HG03196 (cell line): ENCODE measurements at regions not wholly inside any gene's neighbourhood (a gene's known extent, or its start where the extent isn't known, plus 50 kb on each side); places are given as distances from the start of the nearest gene placed in this dataset.
"Not testable (repeated sequence)": the region's sequence is repeated elsewhere in the genome, so short reads cannot be mapped to it uniquely, and the experiment has no call there.

Source experiments
- ATAC-seq: cut with Tn5 transposase; IDR thresholded peaks from one replicate; pipeline ENCODE4 v1.9.1; 2021; ENCODE audit not compliant: unreplicated experiment

GRCh38 chr10:109287858-109288257 lies 635.5 kb downstream of the XPNPEP1 start:
- no peak for ATAC-seq

DNA sequence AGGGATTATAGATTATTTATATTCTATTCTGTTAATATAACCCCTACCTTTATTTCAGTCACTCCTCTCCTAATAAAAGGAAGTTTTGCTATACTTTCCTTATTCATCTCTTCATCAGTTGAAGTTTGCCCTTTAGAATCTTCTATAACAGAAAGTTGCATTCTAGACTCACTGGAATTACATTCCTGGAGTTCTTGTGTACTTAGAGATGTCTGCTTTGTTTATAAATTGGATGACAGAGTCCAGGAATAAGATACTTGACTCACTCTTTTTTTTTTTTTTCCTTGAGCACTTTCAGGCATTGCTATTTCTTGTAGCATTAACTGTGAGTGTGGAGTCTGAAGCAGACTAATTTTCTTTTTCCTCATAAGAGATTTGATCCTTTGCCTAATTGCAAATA lies 640.8 kb downstream of the XPNPEP1 start:
- ATAC-seq = no peak

- ATAC-seq = no peak
These were observed 642.0 kb downstream of the XPNPEP1 start for GRCh38 chr10:109281347-109281746.

DNA sequence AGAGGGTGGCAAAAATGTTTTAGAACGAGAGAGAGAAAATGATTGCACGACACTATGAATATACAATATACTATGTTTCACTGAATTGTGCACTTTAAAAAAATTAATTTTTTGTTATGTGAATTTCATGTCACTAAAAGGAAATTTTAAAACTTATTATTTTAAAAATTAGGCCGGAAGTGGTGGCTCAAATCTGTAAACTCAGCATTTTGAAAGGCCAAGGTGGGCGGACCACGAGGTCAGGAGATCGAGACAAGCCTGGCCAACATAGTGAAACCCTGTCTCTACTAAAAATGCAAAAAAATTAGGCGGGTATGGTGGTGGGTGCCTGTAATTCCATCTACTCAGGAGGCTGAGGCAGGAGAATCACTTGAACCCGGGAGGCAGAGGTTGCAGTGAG lies 642.5 kb downstream of the XPNPEP1 start:
- no peak for ATAC-seq

- ATAC-seq = no peak
These were observed 645.9 kb downstream of the XPNPEP1 start for GRCh38 chr10:109277456-109277855.

- ATAC-seq = no peak
These were observed 647.4 kb downstream of the XPNPEP1 start for GRCh38 chr10:109275960-109276359.

- ATAC-seq = no peak
These were observed 648.6 kb downstream of the XPNPEP1 start for GRCh38 chr10:109274681-109275080.

GRCh38 chr10:109270173-109270572 lies 653.1 kb downstream of the XPNPEP1 start:
- ATAC-seq = no peak

DNA sequence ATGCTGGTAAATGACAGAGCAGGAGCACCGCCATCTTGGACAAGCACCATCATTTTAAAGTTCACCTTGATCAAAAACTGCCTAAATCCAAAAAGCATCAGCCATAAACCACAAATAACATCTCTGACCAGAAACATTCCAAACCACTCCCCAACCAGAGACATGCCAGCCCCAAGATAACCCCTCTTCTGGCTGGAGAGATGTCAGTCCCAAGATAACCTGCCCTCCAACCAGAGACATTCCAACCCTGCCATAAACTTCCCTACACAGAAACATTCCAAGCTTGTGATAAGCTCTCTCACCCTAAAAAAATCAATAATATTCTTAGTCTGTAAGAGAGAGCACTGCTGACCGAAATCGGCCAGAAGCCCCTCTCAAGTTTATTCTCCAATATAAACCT lies 659.3 kb downstream of the XPNPEP1 start:
- ATAC-seq = no peak

GRCh38 chr10:109261231-109261630 lies 662.1 kb downstream of the XPNPEP1 start:
- no peak for ATAC-seq

DNA sequence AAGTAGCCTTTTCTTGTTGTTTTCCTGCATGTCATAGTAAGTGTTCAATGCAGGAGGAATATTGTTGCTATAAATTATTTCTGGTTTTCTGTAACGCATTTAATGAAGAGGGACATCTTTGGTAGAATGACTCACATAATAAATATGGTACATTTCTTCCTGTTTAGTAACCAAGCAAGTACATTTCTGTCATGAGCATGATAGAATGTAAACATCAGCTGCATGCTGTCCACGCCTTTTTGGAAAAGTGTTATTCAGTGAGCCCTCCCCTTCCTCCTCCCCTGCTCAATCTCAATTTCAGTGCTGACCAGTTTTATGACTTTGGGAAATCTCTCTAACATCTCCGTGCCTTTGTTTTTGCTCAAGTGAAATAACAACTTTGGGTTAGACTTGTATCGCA lies 664.0 kb downstream of the XPNPEP1 start:
- ATAC-seq = no peak

DNA sequence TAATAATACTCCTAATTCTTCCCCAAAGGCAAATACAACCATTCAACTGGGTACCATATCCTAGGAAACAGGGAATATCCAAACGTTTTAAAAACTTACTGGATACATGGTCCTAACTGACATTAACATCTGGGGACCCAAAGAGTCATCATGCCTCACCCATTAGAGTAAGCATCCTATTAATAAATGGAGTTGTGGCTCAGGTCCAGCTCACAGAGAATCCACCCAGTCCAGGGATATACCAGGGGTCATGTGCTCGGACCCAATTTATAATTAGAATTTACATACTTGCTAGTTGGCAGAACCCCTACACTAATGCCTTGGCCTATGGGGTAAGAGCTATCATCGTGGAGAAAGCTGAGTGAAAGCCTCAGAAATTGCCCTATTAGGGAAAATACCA lies 670.0 kb downstream of the XPNPEP1 start:
- ATAC-seq = no peak

- no peak for ATAC-seq
These were observed 673.2 kb downstream of the XPNPEP1 start for GRCh38 chr10:109250152-109250551.

GRCh38 chr10:109247814-109248213 lies 675.5 kb downstream of the XPNPEP1 start:
- no peak for ATAC-seq

- ATAC-seq = no peak
These were observed 677.5 kb downstream of the XPNPEP1 start for GRCh38 chr10:109245821-109246220.

- no peak for ATAC-seq
These were observed 683.9 kb downstream of the XPNPEP1 start for GRCh38 chr10:109239371-109239770.

- ATAC-seq = no peak
These were observed 685.6 kb downstream of the XPNPEP1 start for GRCh38 chr10:109237682-109238081.

- ATAC-seq = no peak
These were observed 686.3 kb downstream of the XPNPEP1 start for GRCh38 chr10:109237050-109237449.

DNA sequence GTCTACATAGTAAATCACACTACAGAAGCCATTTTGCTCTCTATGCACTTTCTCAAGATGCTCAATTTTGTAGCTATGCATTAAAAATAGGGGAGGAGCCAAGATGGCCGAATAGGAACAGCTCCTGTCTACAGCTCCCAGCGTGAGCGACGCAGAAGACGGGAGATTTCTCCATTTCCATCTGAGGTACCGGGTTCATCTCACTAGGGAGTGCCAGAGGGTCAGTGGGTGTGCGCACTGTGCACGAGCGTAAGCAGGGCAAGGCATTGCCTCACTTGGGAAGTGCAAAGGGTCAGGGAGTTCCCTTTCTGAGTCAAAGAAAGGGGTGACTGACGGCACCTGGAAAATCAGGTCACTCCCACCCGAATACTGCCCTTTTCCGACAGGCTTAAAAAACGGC lies 699.8 kb downstream of the XPNPEP1 start:
- ATAC-seq = not testable (repeated sequence)

DNA sequence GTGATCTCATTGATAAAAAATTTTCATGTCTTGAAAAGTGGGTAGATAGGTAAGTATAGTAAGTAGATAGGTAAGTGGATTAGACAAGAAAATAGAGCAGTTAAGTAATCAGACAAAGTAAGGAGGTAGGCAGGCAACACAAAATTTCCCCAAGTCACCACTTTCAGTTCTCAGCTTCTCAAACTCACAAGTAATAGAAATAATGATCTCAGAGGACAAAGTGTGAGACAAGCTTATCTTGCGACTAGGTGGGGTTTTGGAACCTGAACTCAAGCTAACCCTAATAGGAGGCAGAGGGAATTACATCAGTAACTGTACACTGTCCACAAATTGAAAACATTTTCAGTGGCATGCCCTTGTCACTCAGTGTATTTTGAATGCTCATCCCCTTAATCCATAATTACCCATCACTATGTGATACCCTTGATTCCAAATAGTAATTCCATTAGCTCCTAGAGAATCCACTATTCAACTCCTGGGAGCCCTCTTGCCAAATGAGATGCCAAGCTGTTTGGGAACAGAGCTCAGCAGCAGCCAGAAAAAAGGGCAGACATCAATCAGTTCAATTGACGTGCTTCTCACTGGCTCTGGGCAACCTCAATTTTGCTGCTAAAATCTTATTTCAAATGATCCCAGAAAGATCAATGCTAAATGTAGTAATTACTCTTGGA lies 703.2 kb downstream of the XPNPEP1 start:
- no peak for ATAC-seq

DNA sequence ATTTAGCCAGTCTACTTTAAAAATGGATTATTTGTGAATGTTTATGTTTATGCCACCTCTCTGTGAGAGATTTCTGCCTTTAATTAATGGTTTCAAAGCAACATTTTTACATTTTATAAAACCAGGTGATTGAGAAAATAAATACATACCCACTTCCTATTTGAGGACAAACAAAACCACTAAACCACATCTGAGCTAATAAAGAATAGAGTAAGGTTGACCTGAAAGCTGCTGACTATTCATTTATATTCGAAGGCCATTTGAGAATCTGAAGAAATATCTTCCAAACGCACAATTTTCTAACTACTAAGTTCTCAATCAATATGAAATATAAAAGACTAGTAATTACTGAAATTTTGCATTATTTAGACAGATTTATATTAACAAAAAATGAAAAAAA lies 705.1 kb downstream of the XPNPEP1 start:
- ATAC-seq = no peak

GRCh38 chr10:109215291-109216075 lies 707.8 kb downstream of the XPNPEP1 start:
- no peak for ATAC-seq

- not testable (repeated sequence) for ATAC-seq
These were observed 708.4 kb downstream of the XPNPEP1 start for GRCh38 chr10:109214891-109215290.
